MM.1S (cell line): ENCODE measurements at regions not wholly inside any gene's neighbourhood (a gene's known extent, or its start where the extent isn't known, plus 50 kb on each side); places are given as distances from the start of the nearest gene placed in this dataset.

Source experiments
- EZH2 ChIP-seq: fragments of 300-600 bp; sonication (generic); optimal IDR thresholded peaks from 2 replicates; pipeline ENCODE3; 2017; ENCODE audit warnings: low read depth, mild to moderate bottlenecking, antibody characterized with exemption, low read length, mixed read lengths
- TF ChIP-seq, protein P1 (sequence below): fragments of 300-600 bp; sonication (generic); IDR thresholded peaks from 2 replicates; pipeline ENCODE4 v1.5.1; 2016; ENCODE audit warnings: antibody characterized with exemption, low read length, mixed read lengths

DNA sequence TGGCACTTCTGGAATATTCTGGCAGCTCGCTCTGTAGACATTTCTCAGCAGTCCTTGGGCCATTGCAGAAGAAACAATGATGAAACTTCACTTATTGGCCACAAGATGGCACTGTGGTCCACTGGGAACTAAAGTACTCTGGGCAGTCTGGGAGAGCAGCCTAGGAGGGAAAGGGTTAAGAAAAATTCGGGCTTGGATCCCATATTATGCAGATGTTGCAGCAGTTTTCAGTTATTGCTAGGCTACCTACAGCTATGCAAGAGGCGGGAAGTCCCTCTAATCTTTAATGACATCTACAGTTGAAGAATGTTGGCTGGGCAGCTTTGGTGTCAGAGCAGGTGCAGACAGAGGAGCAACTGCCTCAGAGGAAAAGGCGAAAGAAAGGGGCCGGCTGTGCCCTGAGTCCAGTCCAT lies 201.7 kb upstream of the PRSS58 start:
- TF ChIP-seq, protein P1, sequence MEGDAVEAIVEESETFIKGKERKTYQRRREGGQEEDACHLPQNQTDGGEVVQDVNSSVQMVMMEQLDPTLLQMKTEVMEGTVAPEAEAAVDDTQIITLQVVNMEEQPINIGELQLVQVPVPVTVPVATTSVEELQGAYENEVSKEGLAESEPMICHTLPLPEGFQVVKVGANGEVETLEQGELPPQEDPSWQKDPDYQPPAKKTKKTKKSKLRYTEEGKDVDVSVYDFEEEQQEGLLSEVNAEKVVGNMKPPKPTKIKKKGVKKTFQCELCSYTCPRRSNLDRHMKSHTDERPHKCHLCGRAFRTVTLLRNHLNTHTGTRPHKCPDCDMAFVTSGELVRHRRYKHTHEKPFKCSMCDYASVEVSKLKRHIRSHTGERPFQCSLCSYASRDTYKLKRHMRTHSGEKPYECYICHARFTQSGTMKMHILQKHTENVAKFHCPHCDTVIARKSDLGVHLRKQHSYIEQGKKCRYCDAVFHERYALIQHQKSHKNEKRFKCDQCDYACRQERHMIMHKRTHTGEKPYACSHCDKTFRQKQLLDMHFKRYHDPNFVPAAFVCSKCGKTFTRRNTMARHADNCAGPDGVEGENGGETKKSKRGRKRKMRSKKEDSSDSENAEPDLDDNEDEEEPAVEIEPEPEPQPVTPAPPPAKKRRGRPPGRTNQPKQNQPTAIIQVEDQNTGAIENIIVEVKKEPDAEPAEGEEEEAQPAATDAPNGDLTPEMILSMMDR = peak; percentile 93
- no peak for TF ChIP-seq EZH2
